Hematopoietic multipotent progenitor cell treated with erythropoietin and hydrocortisone succinate and interleukin-3 and kit ligand, for 15 days (in vitro differentiated cells): ENCODE measurements at regions not wholly inside any gene's neighbourhood (a gene's known extent, or its start where the extent isn't known, plus 50 kb on each side); places are given as distances from the start of the nearest gene placed in this dataset.
"Not testable (repeated sequence)": the region's sequence is repeated elsewhere in the genome, so short reads cannot be mapped to it uniquely, and the experiment has no call there.

ENCODE experiments used
- DNase-seq: peaks from one replicate; pipeline ENCODE4 v3.0.0-alpha.2; 2015; ENCODE audit warnings: low spot score

DNA sequence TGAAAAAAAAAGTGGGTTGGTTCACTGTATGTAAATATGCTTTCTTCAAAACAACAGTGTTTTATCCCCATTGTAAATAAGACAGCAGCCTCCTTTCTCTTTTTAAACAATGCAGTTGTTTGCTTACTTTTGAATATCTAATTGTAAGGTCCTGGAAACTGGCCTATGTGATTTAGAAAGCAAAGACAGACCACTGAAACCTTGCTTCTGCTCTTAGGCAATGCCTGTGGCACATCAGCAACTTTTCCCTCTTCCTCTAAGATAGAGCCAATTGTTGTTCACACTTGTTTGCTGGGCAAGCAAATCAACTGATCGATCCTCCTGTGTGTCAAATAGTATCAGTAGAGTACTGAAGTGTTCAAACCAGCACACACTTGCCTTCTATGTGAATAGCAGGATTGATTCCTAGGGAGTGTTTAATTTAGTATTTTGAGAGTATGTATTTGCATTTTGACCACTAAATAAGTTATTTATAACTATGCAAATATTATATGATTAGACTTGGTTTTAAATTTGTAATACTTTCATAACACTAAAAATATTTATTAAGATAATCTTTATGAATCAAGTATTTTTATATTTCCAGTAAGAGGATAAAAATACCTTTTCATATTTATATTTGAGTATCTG is 55.4 kb upstream of the GRPR start:
- no peak for DNase-seq

DNA sequence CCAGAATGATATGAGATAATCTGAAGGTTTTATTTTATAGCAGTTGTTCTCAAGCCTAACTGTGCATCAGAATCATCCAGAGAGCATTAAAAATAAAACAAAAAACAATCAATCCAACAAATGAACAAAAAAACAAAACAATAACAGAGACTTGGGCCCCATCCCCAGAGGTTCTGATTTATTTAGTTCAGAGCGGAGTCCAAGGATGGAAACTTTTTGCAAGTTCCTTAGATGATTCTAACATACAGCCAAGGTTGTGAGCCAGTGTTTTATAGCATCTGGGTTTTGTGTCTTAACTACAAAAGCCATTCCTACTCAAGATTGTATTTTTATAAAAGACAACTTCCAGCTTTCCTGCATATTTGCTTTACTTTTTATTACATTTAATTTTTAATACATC is 59.4 kb upstream of the GRPR start:
- no peak for DNase-seq

DNA sequence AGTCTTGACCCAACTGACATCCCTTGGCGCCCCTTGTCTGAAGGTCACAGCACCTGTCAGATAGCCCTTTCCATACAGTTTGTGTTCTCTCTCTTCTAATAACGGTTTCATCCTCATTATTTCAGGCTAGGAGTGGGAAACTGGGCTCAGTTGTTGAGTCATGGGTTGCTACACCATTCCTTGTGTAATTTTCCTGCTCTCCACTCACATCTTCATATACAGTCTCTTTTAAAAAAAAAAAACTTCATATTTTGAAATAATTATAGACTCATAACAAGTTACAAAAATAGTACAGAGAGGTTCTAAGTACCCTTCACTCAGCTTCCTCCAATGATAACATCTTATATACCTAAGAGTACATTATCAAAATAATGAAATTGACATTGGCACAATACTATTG is 60.2 kb upstream of the GRPR start:
- no peak for DNase-seq

DNA sequence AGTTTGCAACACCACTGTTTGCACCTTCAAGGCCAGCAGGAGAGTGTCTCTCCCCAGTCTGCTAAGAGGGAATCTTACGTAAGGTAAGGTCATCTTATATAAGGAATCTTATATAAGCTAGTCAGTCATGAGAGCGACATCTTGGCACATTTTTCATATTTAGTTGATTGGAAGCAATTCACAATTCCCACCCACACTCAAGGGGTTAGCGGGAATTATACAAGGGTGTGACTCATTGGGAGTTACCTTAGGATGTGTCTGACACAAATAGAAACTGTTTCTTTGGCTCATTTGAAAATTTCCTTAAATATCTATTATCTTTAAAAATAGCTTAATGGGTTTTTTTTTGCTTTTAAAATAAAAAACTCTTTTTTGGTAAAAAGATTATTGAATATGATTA is 62.1 kb upstream of the GRPR start:
- DNase-seq = no peak

DNA sequence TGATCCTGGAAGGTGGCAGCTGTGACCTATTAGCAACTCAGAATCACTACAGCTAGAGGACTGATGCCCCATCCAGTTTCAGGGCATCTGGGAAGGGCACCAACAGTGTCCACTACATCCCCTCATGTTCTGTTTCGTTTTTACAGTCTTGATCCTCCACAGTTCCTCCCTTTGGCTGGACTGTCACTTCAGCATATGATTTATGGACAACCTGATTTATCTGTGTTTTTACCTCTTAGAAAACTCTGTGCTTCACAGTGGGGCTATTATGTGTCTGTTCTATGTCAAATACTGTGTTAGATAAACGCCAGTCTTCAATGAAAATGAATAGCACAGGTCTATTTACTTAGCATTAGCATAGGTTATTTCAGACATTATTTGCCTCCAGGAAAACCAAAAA is 63.1 kb upstream of the GRPR start:
- DNase-seq = no peak

DNA sequence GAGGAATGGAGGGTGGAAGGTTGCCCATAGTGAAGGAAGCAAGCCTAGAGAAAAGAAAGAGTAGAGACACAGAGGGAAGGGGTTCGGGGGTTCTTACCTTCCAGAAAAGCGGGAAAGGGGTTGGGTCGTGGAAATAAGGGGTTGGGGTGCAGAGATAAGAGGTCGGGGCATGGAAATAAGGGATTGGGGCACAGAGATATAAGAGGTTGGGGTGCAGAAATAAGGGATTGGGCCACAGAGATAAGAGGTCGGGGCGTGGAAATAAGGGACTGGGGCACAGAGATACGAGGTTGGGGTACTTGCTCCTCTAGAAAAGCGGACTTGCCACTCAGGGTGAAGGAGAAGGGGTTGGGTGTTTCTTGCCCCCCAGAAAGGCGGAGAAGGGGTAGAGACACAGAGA is 74.2 kb upstream of the GRPR start:
- DNase-seq = not testable (repeated sequence)

DNA sequence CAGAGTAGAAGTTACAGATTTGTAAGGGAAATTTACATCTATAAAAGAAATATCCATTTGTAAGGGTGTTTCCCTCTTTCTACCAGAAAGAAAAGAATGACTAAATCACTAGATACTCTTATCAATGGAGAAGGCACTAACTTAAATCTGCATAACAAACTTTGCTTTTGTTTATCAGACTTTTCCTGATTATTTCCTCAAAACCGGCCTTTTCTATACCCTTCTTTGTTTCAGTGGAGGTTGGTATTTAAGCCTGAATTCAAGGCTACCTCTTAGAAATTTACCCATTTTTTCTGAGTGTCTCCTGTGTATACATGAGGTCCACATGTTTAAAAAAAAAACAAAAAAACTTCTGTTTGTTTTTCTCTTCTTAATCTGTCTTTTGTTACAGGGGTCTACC is 80.4 kb upstream of the GRPR start:
- no peak for DNase-seq

DNA sequence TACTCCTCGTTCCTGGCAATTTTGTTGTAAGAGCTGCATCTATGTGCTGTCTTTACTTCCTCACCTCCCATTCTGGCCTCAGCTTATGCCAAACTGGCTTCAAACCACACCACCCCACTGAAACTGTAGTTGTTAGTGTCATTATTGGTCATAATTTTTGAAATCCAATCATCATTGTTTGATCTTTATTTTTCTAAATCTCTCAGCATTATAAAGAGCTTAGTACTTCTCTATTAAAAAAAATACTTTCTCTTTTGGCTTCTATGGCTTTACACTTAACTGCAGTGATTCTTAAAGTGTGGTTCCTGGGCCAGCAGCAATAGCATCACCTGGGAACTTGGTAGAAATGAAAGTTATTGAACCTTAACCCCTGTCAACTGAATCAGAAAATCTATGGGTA is 83.5 kb upstream of the GRPR start:
- DNase-seq = no peak

DNA sequence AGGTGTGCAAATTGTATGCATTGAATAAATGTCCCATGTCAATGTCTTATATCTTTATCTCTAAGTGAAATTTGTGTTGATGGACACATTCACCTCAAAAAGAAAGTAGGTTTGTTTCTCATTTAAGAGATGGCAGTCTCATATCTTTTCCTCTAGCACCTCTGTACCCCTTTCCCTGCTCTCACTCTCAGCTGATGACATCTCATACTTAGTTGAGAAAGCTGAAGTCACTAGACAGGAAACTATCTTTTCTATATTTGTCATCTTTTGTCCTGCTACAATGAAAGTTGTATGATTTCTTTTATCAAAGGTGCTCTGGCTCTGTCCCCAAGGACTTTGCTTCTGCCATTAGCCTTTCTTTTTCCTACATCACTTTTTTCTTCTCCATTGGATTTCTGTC is 84.0 kb upstream of the GRPR start:
- DNase-seq = no peak

DNA sequence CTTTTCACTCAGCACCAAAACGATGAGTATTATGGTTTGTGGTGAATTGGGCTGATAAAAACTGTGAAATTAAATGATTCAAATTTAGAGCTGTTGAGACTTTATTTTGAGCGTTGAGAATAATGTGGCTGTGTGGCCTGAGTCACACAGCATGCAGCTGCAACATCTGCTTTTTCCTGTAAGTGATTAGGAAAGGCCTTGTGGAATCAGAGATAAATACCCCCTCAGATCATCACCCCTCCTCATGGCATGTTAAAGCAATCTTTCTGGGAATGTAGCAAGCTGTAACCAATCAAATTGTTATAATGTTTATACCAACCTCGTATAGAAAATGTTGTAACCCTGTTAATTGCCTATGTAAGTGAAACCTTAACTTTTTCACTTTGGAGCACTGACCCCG is 90.0 kb upstream of the GRPR start:
- no peak for DNase-seq

DNA sequence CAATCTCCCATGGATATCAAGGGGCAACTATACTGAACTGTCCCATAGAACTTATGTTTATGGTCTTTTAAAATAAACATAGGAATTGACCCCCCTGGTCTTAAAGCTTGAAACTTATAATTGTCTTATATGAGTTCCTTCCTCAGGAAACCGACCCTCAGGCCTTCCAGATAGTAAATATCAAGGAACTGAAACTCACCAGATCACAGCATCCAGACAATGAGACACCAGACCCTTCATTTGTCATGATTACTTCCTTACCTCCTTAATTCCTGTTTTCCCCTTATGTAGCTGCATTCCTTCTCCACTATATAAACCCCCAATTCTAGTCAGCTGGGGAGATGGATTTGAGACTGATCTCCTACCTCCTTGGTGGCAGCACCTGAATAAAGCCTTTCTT is 94.8 kb upstream of the GRPR start:
- no peak for DNase-seq

DNA sequence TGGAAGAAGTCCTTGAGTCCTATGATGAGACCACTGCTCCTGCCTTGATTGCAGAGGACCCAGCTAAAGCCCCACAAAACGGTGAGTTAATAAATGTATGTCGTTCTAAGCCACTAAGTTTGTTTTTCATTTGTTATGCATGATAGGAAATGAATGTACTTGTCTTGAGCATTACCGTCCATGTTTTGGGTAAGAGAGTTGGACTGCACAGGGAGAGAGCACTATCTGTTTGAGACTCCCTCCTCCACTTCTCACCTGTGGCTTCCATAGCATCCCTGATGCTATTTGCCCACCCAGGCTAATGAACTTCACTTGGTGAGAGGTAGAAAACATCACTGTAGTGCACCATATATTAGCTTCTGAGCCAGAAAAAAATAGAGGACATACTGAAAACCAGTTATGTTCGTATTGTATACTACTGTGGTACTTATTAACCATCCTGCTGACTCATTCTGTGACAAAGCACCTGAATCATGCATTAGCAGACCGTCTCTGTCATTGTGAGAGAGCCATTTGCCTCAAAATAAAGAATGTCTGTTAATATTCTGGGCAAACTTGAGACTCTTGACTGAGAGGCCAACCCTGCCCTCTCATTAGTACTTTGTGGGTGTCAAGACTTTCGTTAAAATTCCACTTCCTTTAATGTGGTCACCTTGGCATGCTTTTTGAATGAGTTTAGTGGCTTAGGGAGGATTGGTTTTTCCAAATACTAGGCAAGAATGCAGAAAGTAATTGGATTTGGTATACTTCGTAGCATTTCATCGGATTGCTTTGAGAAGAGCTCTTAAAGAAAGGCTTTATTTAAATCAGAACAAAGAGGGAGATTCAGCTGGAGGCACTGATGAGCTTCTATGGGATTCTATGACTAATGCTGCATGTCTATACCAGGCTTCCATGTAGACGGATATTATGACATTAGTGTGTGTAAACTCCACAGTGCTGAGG is 99.3 kb upstream of the GRPR start:
- DNase-seq = no peak

DNA sequence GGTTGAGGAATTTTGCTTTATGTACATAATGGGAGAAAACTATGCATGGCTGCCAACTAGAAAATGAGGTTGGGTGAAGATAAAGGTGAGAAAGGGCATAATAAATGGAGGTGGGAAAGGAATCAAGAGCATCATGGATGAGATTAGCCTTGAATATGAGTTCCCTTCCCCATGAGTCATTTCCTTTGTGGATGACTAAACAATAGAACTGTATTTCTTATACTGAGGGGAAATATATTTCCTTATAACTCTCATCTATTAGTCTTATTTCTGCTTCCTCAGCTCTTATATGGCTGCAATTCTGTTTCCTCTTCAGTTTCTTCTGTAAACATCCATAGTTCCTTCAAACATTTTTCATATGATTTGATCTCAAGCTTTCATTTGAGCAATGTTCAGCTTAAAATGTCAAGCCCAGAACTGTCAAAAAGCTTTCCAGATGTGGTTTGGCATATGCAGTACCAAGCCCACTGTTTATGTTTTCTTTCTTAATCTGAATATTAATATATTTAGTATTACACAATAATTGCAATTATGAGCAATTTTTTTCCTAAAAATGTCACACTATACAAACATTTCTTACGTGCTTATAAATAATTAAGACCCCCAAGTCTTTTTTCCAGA is 100.7 kb upstream of the GRPR start:
- DNase-seq = no peak

DNA sequence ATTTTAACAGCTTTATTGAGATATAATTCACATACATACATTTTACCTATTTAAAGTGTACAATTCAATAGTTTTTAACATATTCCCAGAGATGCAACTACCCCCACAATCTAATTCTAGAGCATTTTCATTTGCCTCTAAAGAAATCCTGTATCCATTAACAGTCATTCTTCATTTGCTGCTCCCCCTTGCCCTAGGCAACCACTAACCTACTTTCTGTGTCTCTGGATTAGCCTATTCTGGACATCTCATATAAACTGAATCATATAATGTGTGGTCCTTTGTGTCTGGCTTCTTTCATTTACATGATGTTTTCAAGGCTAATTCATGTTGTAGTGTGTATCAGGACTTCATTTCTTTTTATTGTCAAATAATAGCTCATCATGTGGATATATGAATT is 105.1 kb upstream of the GRPR start:
- DNase-seq = no peak

DNA sequence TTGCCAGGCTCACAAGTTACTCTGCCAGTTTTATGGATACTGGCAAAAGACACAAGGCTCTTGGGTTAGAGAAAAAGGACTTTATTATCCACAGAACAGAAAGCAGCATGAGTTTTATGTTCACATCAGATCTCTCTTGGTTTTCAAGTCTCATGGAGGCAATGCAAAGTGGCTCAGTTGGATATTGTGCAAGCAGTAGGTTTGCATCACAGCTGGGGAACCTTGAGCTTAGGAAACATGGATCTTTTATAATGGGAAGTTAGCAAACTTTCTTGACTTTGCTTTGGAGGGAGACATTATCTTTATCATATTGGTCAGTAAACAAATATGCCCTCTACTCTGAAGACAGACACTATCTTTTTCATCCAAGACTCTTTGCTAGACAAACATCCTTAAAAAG is 109.2 kb upstream of the GRPR start:
- no peak for DNase-seq

DNA sequence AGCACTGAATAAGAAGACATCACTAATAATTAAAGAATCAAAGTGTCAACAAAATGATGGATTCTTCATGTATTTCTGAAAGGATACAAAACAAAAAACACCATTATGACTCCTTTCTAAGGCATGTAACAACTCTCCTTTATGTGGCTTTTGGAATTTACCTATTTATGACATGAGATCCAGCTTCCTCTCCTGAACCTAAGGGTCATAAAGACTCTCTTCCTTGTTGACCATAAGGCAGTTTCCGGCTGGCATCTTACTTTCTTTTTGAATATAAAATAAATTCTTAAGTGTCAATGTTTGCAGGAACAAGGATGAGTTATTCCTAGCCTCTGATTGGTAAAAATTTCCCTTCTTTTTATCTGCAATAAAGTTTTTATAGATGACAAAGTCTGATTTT is 111.1 kb upstream of the GRPR start:
- no peak for DNase-seq

DNA sequence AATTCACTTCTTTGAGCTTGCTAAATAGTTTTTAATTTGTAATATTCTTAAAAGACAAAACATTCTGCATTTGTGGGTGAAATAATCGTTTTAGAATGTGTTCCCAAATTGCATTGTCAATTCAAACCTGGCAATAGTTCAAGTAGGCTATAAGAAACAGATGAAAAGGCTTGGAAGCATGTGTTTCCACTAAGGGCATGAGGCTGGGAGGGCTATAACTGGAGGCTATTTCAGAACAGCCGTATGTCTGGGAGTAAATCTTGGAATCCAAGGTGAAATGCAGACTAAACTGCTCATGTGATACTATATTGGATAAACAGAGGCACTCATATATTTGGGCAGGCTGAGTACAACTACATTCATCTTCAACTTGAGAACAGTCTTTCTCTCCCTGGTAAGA is 117.4 kb upstream of the GRPR start:
- no peak for DNase-seq

DNA sequence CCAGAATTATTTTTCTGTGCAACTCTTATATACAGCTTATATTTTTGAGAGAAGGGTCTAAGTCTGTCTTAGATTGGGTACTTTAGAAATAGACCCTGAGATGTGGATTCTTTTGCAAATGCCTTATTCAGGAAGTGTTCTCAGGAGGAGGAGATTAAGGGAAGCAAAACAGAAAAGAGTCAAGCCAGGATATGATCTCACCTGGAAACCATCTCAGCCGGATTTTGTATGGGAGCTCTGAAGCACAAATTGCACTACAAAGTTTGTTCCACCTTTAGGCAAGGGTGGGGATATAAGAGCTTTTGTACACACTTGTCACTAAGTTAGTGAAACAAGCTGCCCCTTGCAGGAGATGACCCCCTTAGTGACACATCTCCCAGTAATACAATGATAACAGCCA is 121.2 kb upstream of the GRPR start:
- no peak for DNase-seq

DNA sequence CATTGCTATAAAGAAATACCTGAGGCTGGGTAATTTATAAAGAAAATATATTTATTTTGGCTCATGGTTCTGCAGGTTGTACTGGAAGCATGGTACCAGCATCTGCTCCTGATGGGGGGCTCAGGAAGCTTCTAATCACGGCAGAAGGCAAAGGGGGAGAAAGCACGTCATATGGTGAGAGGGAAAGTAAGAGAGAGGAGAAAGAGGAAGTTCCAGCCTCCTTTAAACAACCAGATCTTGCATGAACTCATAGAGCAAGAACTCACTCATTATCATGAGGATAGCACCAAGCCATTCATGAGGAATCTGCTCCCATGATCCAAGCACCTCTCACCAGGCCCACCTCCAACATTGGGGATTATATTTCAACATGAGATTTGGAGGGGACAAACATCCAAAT is 125.0 kb upstream of the GRPR start:
- no peak for DNase-seq

DNA sequence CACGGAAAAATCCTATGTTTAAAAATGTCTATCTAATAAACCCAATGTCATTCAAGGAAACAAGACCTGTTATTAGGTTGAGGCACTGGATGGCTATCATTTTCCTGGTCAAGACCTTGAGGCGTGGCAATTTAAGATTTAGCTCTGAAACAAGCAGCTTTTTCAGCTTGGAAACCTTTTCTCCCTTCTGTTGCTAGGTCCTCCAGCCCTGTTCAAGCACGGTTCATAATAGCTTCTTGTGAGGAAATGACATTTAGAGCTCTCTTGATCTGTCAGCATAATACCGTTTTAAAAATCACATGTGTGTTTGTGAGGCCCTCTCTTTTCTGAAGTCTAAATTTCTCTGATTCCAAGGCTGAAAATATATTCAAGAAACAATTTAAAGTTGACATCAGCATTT is 133.6 kb upstream of the GRPR start:
- no peak for DNase-seq

DNA sequence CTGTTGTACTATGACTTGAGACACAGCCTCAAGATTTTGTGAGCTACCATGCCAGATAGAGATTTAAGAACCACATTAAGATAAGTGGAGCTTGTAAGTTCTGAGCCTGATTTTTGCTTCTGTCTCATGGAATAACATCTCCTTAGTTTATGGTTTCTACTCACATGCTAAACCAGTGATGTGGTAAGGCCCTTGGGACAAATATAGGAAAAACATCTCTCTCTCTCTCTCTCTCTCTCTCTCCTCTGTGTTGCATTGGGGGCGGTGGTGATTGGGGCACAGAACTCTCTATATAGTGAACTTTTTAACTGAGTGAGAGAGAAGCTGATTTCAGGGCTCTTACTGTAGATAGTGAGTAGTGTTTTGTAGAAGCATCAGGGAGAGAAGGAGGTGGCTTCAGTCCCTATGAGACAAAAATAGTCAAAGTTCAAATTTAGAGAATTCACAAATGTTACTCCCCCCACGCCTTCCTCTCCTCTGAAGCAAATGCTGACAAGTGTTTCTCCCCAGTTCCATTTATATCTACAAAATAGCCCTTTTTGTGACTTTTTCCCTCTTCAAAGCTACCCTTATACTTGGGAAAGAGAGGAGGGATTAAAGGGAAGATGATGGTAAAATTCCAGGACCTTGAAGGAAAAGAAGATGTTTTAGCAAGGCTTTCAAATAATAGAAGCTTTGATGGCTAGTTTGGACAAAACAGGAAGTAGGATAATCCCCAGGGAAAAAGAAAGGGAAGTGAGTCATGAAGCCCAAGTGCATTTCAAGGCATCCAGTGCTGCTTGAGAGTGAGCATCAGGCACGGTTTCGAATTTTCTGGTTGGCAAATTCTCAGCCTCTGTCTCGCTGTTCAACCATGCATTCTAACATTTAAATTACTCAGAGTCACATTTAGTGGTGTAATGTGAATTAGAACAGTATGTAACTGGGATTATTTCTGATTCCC is 134.3 kb upstream of the AP1S2 start:
- DNase-seq = no peak

DNA sequence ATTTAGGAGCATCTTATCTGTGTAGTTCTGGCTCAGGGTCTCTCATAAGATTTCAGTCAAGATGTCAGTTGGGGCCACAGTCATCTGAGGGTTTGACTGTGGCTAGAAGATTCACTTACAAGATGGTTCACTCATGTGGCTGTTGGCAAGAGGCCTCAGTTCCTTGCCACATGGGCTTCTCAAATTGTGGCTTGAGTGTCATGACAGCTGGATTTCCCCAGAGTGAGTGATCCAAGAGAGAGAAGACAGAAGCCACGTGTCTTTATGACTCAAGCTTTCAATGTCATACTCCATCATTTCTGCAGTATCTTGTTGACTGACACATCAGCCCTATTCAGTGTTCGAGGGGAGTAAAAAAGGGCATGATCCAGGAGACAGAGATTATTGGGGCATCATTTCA is 131.3 kb upstream of the AP1S2 start:
- no peak for DNase-seq
